Astrocyte (in vitro differentiated cells and primary cell): ENCODE measurements at regions not wholly inside any gene's neighbourhood (a gene's known extent, or its start where the extent isn't known, plus 50 kb on each side); places are given as distances from the start of the nearest gene placed in this dataset.
"Not testable (repeated sequence)": the region's sequence is repeated elsewhere in the genome, so short reads cannot be mapped to it uniquely, and the experiment has no call there.

Experiments
- DNase-seq: peaks from one replicate; pipeline ENCODE4 v3.0.0-alpha.2; 2010; ENCODE audit warnings: low read depth
- FAIRE-seq: peaks from 2 replicates; lab custom pipeline; 2011; peaks lifted over from hg19 to GRCh38; lab: Jason Lieb, UNC
- H2AFZ ChIP-seq: 2 replicates; pipeline ENCODE4 v1.6.0; 2012; ENCODE audit warnings: low read depth, low read length, inconsistent platforms
- H3K27ac ChIP-seq: 2 replicates; pipeline ENCODE4 v1.5.1; 2011; ENCODE audit warnings: low read depth, low read length, inconsistent platforms
- H3K27me3 ChIP-seq: 2 replicates; pipeline ENCODE4 v1.6.0; 2011; ENCODE audit warnings: low read length, inconsistent platforms; ENCODE audit not compliant: insufficient read depth
- H3K36me3 ChIP-seq: 2 replicates; pipeline ENCODE4 v1.5.1; 2011; ENCODE audit warnings: low read length, inconsistent platforms; ENCODE audit not compliant: insufficient read depth
- H3K4me1 ChIP-seq: 2 replicates; pipeline ENCODE4 v1.5.1; 2011; ENCODE audit warnings: low read length, inconsistent platforms; ENCODE audit not compliant: insufficient read depth
- H3K4me2 ChIP-seq: 2 replicates; pipeline ENCODE4 v1.6.0; 2012; ENCODE audit warnings: low read length, inconsistent platforms
- H3K4me3 ChIP-seq: 2 replicates; pipeline ENCODE4 v1.5.1; 2011; ENCODE audit warnings: low read depth, mild to moderate bottlenecking, low read length, inconsistent platforms; ENCODE audit not compliant: insufficient read depth
- H3K79me2 ChIP-seq: 2 replicates; pipeline ENCODE4 v1.6.0; 2012; ENCODE audit warnings: mild to moderate bottlenecking, low read length, inconsistent platforms; ENCODE audit not compliant: insufficient read depth
- H3K9ac ChIP-seq: 2 replicates; pipeline ENCODE4 v1.6.0; 2012; ENCODE audit warnings: mild to moderate bottlenecking, low read length, inconsistent platforms
- H3K9me3 ChIP-seq: 2 replicates; pipeline ENCODE4 v1.5.1; 2012; ENCODE audit warnings: low read depth, mild to moderate bottlenecking, low read length, inconsistent platforms; ENCODE audit not compliant: insufficient read depth
- H4K20me1 ChIP-seq: 2 replicates; pipeline ENCODE4 v1.6.0; 2012; ENCODE audit warnings: low read length, inconsistent platforms; ENCODE audit not compliant: insufficient read depth
- H3K27ac Mint-ChIP-seq: one replicate; pipeline ENCODE4 v1.8.0; 2021; ENCODE audit warnings: mild to moderate bottlenecking, mixed read lengths; ENCODE audit not compliant: unreplicated experiment
- H3K27me3 Mint-ChIP-seq: one replicate; pipeline ENCODE4 v1.8.0; 2021; ENCODE audit warnings: low read depth, mixed read lengths; ENCODE audit not compliant: unreplicated experiment
- H3K36me3 Mint-ChIP-seq: one replicate; pipeline ENCODE4 v1.8.0; 2021; ENCODE audit warnings: low read depth, mixed read lengths; ENCODE audit not compliant: unreplicated experiment
- H3K4me1 Mint-ChIP-seq: one replicate; pipeline ENCODE4 v1.8.0; 2021; ENCODE audit warnings: low read depth, mixed read lengths; ENCODE audit not compliant: unreplicated experiment
- H3K4me3 Mint-ChIP-seq: one replicate; pipeline ENCODE4 v1.8.0; 2021; ENCODE audit warnings: mild to moderate bottlenecking, moderate library complexity, mixed read lengths; ENCODE audit not compliant: unreplicated experiment
- H3K9me3 Mint-ChIP-seq: one replicate; pipeline ENCODE4 v1.8.0; 2021; ENCODE audit warnings: mild to moderate bottlenecking, mixed read lengths; ENCODE audit not compliant: unreplicated experiment
- TF ChIP-seq, protein P1 (sequence below): IDR thresholded peaks from 2 replicates; pipeline ENCODE4 v1.5.1; 2011; ENCODE audit warnings: low read depth, mild to moderate bottlenecking, inconsistent platforms, low read length, moderate library complexity; ENCODE audit not compliant: insufficient read depth

DNA sequence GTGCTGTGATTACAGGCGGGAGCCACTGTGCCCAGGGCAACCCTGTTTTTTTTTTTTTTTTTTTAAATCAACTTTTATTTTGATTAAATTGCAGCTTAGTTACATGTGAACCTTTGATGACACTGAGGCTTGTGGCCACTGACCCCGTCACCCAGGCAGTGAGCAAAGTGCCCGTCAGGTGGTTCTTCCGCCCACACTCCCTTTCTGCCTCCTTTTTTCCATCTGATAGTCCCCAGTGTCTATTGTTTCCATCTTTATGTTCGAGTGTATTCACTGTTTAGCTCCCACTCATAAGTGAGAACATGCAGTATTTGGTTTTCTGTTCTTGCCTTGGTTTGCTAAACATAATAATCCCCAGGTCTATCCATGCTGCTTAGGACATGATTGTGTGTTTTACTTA, 110.9 kb upstream of the GRK3 start:
- Histone ChIP-seq H3K27me3 (no peaks in the 10 kb centered on the region), H3K4me3 (no peak overlapping the region), H3K79me2 (peaks cover 76% of the 10 kb centered on the region), H3K9me3 (no peaks in the 10 kb centered on the region), H3K4me1 (peaks cover 5% of the 10 kb centered on the region), H2AFZ (no peak overlapping the region), H4K20me1 (peaks cover 72% of the 10 kb centered on the region), H3K27ac (no peak overlapping the region), H3K4me2 (no peak overlapping the region), H3K9ac (no peak overlapping the region), H3K36me3 (peaks cover 4% of the 10 kb centered on the region)
- Mint-ChIP-seq H3K36me3 (peaks cover 8% of the 10 kb centered on the region), H3K9me3 (no peaks in the 10 kb centered on the region), H3K27me3 (no peaks in the 10 kb centered on the region), H3K4me3 (no peak overlapping the region), H3K27ac (no peak overlapping the region), H3K4me1 (peaks cover 32% of the 10 kb centered on the region)
- FAIRE-seq, result no peak
- TF ChIP-seq, protein P1, sequence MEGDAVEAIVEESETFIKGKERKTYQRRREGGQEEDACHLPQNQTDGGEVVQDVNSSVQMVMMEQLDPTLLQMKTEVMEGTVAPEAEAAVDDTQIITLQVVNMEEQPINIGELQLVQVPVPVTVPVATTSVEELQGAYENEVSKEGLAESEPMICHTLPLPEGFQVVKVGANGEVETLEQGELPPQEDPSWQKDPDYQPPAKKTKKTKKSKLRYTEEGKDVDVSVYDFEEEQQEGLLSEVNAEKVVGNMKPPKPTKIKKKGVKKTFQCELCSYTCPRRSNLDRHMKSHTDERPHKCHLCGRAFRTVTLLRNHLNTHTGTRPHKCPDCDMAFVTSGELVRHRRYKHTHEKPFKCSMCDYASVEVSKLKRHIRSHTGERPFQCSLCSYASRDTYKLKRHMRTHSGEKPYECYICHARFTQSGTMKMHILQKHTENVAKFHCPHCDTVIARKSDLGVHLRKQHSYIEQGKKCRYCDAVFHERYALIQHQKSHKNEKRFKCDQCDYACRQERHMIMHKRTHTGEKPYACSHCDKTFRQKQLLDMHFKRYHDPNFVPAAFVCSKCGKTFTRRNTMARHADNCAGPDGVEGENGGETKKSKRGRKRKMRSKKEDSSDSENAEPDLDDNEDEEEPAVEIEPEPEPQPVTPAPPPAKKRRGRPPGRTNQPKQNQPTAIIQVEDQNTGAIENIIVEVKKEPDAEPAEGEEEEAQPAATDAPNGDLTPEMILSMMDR, result no peak
- DNase-seq, result no peak

DNA sequence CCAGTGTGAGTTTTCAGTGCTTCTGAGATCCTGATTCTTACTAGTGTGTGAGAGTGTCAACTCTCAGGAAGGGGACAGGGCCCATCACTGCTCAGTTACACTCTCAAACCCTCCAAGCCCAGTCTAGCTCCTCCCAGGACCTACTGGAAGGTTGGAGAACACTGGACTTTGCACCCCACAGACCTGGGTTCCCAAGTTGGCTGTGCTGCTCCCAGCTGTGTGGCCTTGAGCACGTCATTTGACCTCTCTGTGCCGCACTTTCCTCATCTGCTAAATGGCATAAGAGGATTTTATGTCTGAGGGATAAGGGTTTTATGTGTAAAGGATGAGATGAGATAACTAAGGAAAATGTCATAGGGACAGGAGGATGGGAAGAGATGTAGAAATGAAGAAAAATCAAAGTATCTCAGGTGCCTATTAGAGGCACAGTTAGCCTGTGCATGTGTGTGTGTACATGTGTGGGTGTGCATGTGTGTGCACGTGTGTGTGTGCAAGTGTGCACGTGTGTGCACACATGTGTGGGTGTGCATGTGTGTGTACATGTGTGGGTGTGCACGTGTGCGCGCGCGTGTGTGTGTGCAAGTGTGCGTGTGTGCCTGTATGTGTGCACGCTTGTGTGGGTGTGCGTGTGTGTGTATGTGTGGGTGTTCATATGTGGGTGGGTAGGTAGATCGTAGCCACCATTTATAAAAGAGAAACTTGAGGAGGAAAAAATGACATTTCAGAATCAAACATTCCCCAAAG, 108.0 kb upstream of the GRK3 start:
- H3K36me3 Mint-ChIP-seq, result peaks cover 27% of the 10 kb centered on the region
- H3K4me1 Mint-ChIP-seq, result peaks cover 15% of the 10 kb centered on the region
- not testable (repeated sequence) for H3K9me3 Mint-ChIP-seq, H3K27ac ChIP-seq, H3K4me2 ChIP-seq, H3K27me3 Mint-ChIP-seq, H3K9ac ChIP-seq, H3K27me3 ChIP-seq, H3K4me3 ChIP-seq, H3K4me1 ChIP-seq, H3K27ac Mint-ChIP-seq, FAIRE-seq, H3K4me3 Mint-ChIP-seq, H2AFZ ChIP-seq, H3K9me3 ChIP-seq, DNase-seq
- H3K36me3 ChIP-seq, result peaks cover 15% of the 10 kb centered on the region
- peaks cover 47% of the 10 kb centered on the region for H3K79me2 ChIP-seq
- H4K20me1 ChIP-seq, result peaks cover 68% of the 10 kb centered on the region

DNA sequence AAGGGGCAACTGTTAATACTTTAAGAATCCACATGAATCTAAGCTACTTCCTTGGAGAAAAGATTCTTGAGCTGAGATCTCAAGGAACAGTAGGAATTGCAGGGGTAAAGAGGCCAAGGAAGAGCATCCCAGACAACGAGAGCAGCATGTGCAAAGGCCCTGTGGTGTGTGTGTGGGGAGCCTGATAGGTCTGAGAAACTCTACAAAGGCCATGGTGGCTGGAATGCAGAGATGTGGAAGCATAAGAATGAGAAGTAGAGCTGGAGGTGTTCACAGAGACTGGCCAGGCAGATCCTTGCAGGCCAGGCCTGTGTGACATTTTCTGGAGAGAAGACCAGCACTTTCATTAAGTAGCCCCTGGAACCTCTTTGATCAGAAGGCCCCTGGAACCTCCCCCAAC, 105.8 kb upstream of the GRK3 start:
- H3K4me2 ChIP-seq, DNase-seq, H3K27me3 Mint-ChIP-seq, H3K4me3 ChIP-seq, H2AFZ ChIP-seq, H3K4me1 Mint-ChIP-seq, FAIRE-seq, H3K9ac ChIP-seq, H3K27ac Mint-ChIP-seq, H3K9me3 Mint-ChIP-seq, H3K27me3 ChIP-seq, H3K4me3 Mint-ChIP-seq, H3K4me1 ChIP-seq, H3K27ac ChIP-seq, H3K9me3 ChIP-seq: not testable (repeated sequence)
- H3K79me2 ChIP-seq, result peaks cover 25% of the 10 kb centered on the region
- H4K20me1 ChIP-seq, result peaks cover 60% of the 10 kb centered on the region
- H3K36me3 ChIP-seq, result peaks cover 15% of the 10 kb centered on the region
- H3K36me3 Mint-ChIP-seq, result peaks cover 34% of the 10 kb centered on the region

DNA sequence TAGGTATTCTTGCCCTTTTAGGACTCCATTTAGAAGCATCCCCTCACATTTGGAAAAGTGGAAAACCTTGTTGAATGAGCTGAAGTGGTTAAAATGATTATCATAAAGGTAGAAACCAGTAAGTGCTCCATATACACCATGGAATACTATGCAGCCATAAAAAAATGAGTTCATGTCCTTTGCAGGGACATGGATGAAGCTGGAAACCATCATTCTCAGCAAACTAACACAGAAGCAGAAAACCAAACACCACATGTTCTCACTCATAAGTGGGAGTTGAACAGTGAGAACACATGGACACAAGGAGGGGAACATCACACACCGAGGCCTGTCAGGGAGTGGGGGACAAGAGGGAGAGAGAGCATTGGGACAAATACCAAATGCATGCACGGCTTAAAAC, 103.8 kb upstream of the GRK3 start:
- peaks cover 44% of the 10 kb centered on the region for H4K20me1 ChIP-seq
- H3K4me3 Mint-ChIP-seq, H3K9me3 Mint-ChIP-seq, H3K27ac ChIP-seq, H2AFZ ChIP-seq, H3K4me1 ChIP-seq, H3K9me3 ChIP-seq, H3K27me3 ChIP-seq, H3K4me3 ChIP-seq, FAIRE-seq, H3K79me2 ChIP-seq, H3K27me3 Mint-ChIP-seq, DNase-seq, H3K27ac Mint-ChIP-seq, H3K4me2 ChIP-seq, H3K4me1 Mint-ChIP-seq, H3K9ac ChIP-seq: not testable (repeated sequence)
- peaks cover 31% of the 10 kb centered on the region for H3K36me3 Mint-ChIP-seq
- peaks cover 12% of the 10 kb centered on the region for H3K36me3 ChIP-seq
